Putamen (tissue), 1 donor: ENCODE measurements at regions not wholly inside any gene's neighbourhood (a gene's known extent, or its start where the extent isn't known, plus 50 kb on each side); places are given as distances from the start of the nearest gene placed in this dataset.

Source experiments
- DNase-seq: peaks from one replicate; pipeline ENCODE4 v3.0.0-alpha.2; 2016; ENCODE audit warnings: low spot score

- DNase-seq: no peak
Measured at GRCh38 chr21:21722731-21723130, 724.5 kb downstream of the NCAM2 start.

GRCh38 chr21:21730512-21730911 is 732.3 kb downstream of the NCAM2 start:
- DNase-seq: no peak

- DNase-seq: no peak
Measured at GRCh38 chr21:21731626-21732025, 733.4 kb downstream of the NCAM2 start.

GRCh38 chr21:21734088-21734487 is 735.9 kb downstream of the NCAM2 start:
- DNase-seq: no peak

GRCh38 chr21:21737186-21737585 is 739.0 kb downstream of the NCAM2 start:
- no peak for DNase-seq

- DNase-seq: no peak
Measured at GRCh38 chr21:21740207-21740606, 742.0 kb downstream of the NCAM2 start.

GRCh38 chr21:21750124-21750825 is 752.1 kb downstream of the NCAM2 start:
- no peak for DNase-seq

- no peak for DNase-seq
Measured at GRCh38 chr21:21751286-21751685, 753.1 kb downstream of the NCAM2 start.

GRCh38 chr21:21762855-21763254 is 764.6 kb downstream of the NCAM2 start:
- DNase-seq: no peak

- no peak for DNase-seq
Measured at GRCh38 chr21:21764281-21764680, 766.1 kb downstream of the NCAM2 start.

- DNase-seq: no peak
Measured at GRCh38 chr21:21767276-21767675, 769.1 kb downstream of the NCAM2 start.

GRCh38 chr21:21788591-21788990 is 790.4 kb downstream of the NCAM2 start:
- no peak for DNase-seq

GRCh38 chr21:21801921-21802320 is 803.7 kb downstream of the NCAM2 start:
- DNase-seq: no peak

- no peak for DNase-seq
Measured at GRCh38 chr21:21806711-21807597, 808.7 kb downstream of the NCAM2 start.

GRCh38 chr21:21807598-21807903 is 809.3 kb downstream of the NCAM2 start:
- no peak for DNase-seq

- DNase-seq: no peak
Measured at GRCh38 chr21:21813289-21813688, 815.1 kb downstream of the NCAM2 start.

GRCh38 chr21:21813934-21814333 is 815.7 kb downstream of the NCAM2 start:
- DNase-seq: no peak

GRCh38 chr21:21816778-21817177 is 818.6 kb downstream of the NCAM2 start:
- no peak for DNase-seq

GRCh38 chr21:21818898-21819297 is 820.7 kb downstream of the NCAM2 start:
- no peak for DNase-seq

GRCh38 chr21:21828130-21828529 is 829.9 kb downstream of the NCAM2 start:
- no peak for DNase-seq

- DNase-seq: no peak
Measured at GRCh38 chr21:21831036-21831435, 832.8 kb downstream of the NCAM2 start.

- peak; percentile 9 for DNase-seq
Measured at GRCh38 chr21:21845901-21846300, 847.7 kb downstream of the NCAM2 start.

GRCh38 chr21:21851205-21851604 is 853.0 kb downstream of the NCAM2 start:
- DNase-seq: no peak

GRCh38 chr21:21851657-21852056 is 853.4 kb downstream of the NCAM2 start:
- DNase-seq: no peak
